ENCODE measurements at regions not wholly inside any gene's neighbourhood (a gene's known extent, or its start where the extent isn't known, plus 50 kb on each side); places are given as distances from the start of the nearest gene placed in this dataset.

- DNase-seq (ENCODE audit: low spot score): no peak
- FAIRE-seq: no peak
These were observed 64.8 kb upstream of the CLSTN2 start for GRCh38 chr3:139870000-139870675.

- DNase-seq (ENCODE audit: low spot score) (no peak), FAIRE-seq (no peak)
These were observed 66.2 kb upstream of the CLSTN2 start for GRCh38 chr3:139868773-139869172.

- FAIRE-seq: no peak
These were observed 86.3 kb upstream of the CLSTN2 start for GRCh38 chr3:139848660-139849059.

GRCh38 chr3:139846729-139847128, 88.3 kb upstream of the CLSTN2 start:
- DNase-seq (ENCODE audit: low spot score) (no peak), FAIRE-seq (no peak)

More at GRCh38 chr3:139848660-139849059, 86.3 kb upstream of the CLSTN2 start:
- no peak for DNase-seq (ENCODE audit: low spot score)

DNA sequence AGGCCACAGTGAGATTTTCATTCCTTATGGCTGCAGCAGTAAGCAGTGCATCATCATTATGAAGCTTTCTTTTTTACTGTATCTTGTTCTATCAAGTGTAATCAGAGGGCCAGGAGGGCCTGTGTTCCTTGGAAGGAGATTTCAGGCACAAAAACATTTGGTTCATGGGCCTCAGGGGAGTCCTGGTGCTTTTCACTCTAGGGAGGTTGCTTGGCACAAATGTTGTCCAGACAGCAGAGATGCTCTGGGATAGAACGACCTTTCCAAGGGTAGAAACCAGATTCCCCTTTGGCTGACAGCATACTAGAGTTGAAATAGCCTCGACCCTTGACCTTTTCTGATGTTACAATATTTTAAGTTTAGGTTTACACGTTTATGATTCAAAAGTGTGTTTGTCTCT, 95.3 kb upstream of the CLSTN2 start:
- DNase-seq (ENCODE audit: low spot score) (no peak), FAIRE-seq (no peak)

GRCh38 chr3:139839014-139839413, 96.0 kb upstream of the CLSTN2 start:
- no peak for FAIRE-seq
- no peak for DNase-seq (ENCODE audit: low spot score)

DNA sequence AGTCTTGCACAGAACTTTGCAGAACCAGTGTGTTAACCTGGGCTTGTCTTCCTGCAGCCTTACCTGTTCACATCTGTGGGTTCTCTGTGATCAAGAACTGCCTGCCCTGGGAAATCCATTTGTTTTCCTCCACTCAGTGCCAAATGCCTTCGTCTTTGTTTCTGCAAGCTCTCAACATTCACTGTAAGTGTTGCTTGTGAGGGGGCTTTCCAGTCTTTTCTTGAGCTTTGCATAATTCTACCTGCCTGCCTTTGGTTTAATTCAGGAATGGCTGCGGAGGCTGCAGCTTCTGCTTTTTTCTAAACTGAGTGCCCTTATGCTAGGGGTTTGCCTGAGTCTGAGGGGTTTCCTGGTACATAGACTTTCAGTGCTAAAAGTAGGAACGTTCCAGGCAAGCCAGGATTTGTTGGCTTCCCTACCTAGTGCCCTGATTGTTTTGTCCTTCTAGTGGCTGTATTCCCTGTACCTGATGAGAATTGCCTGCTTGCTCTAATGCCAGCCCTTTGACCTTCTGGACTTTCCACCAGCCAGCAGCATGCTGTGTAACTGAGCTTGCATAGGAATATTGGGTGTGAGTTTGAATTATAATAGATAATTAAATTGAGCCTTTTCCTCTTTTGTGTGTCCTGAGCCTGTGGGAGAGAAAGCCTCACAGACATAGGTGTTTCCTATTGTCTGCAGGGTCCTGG, 96.6 kb upstream of the CLSTN2 start:
- FAIRE-seq (no peak), DNase-seq (ENCODE audit: low spot score) (no peak)

DNA sequence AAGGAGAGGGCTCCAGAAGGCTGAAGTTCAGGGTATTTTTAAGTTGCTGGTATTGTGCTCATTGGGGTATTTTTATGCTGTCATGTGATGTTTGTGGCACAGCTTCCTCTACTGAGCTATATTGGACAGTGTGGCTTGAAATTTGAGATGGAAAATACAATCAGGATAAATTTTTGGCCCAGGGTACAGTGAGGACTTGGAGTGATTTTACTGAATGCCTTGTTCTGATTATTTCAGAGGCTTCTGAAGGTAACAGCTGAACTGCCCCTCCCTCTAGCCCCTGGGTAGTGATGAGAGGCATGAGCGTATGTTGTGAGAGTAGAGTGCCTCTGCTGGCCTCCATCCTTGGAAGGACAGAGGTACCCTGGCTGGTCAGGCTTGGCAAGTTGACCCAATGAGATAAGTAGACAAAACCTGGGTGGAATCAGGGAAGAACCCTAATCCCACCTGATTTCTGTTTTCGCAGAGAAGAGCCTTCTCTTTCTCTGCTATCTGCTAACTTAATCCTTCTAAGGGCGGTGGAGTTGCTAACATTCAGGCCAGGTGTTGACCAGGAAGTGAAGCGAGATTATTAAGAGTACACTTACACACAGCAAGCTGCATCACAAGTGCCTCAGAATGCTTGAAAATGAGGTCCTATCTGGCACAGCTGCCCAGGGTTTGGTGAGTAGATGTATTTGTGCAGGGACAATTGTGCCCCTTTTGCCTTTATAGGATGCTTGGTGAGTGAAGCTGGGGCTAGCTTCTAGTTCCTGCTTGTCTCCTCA, 98.1 kb upstream of the CLSTN2 start:
- DNase-seq (ENCODE audit: low spot score) (no peak), FAIRE-seq (no peak)

- no peak for DNase-seq (ENCODE audit: low spot score)
- no peak for FAIRE-seq
These were observed 98.9 kb upstream of the CLSTN2 start for GRCh38 chr3:139835830-139836683.

DNA sequence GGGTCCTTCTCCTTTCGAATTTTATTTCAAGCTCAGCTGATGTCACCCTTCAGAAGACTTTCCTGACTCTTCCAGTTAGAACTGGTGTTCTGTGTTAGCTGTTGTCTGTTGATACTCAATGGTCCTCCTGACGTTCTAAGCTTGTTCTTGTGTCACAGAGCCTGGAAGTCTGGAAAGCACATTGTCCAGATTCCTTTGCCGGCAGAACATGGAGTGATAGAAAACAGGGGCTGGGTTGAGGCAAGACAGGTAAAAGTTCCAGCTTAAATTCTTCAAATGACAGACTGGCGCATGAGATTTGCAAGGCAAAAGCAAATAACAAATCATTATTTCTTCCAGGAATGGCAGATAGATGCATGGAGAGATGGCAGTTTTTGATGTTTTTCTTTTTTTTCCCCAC, 102.0 kb upstream of the CLSTN2 start:
- DNase-seq (ENCODE audit: low spot score) (no peak), FAIRE-seq (no peak)

DNA sequence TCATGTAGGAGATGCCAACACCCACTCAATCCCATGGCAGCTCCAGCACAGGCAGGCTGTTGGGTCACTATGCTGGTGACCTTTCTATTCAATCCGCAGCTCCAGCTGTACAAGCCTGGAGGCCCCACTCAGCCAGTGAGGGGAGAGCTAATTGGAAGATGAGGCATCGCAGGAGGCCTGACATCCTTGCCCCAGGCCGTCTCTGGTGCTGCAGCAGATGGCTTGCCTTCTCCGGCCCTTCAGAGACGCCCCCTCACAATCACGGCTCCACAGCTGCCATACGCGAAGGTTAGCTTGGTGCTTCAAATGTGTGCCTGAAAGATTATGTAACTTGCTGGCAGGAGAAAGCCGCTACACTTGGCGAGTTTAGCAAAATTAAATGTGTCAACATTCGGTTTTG, 104.2 kb upstream of the CLSTN2 start:
- no peak for DNase-seq (ENCODE audit: low spot score)
- no peak for FAIRE-seq

GRCh38 chr3:139827833-139828232, 107.2 kb upstream of the CLSTN2 start:
- FAIRE-seq: no peak
- no peak for DNase-seq (ENCODE audit: low spot score)

GRCh38 chr3:139824864-139825263, 110.1 kb upstream of the CLSTN2 start:
- DNase-seq (ENCODE audit: low spot score): no peak
- no peak for FAIRE-seq

GRCh38 chr3:139814646-139815045, 120.3 kb upstream of the CLSTN2 start:
- FAIRE-seq (no peak), DNase-seq (ENCODE audit: low spot score) (no peak)

GRCh38 chr3:139811331-139811730, 123.7 kb upstream of the CLSTN2 start:
- DNase-seq (ENCODE audit: low spot score) (no peak), FAIRE-seq (no peak)

GRCh38 chr3:139808201-139808600, 126.8 kb upstream of the CLSTN2 start:
- no peak for DNase-seq (ENCODE audit: low spot score)
- no peak for FAIRE-seq

DNA sequence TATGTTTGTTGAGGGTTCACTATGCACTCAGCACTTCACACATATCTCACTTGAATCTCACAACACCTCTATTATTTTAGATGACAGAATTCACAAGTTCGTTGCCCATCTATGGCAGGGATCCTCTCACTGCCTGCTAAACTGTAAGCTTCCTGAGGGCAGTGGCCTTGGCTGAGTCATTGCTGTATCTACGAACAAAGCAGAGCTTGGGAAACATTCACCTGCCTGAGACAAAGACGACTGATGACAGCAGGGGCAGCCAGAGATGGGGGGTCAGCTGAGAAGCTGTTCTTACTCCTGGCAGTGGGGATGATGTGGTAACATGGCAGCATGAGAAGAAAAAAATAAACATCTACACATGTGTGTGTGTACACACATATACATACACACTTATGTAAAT, 125.5 kb upstream of the NMNAT3 start:
- DNase-seq (ENCODE audit: low spot score) (no peak), FAIRE-seq (no peak)

GRCh38 chr3:139797724-139798343, 120.1 kb upstream of the NMNAT3 start:
- FAIRE-seq (no peak), DNase-seq (ENCODE audit: low spot score) (peak; percentile 32)

DNA sequence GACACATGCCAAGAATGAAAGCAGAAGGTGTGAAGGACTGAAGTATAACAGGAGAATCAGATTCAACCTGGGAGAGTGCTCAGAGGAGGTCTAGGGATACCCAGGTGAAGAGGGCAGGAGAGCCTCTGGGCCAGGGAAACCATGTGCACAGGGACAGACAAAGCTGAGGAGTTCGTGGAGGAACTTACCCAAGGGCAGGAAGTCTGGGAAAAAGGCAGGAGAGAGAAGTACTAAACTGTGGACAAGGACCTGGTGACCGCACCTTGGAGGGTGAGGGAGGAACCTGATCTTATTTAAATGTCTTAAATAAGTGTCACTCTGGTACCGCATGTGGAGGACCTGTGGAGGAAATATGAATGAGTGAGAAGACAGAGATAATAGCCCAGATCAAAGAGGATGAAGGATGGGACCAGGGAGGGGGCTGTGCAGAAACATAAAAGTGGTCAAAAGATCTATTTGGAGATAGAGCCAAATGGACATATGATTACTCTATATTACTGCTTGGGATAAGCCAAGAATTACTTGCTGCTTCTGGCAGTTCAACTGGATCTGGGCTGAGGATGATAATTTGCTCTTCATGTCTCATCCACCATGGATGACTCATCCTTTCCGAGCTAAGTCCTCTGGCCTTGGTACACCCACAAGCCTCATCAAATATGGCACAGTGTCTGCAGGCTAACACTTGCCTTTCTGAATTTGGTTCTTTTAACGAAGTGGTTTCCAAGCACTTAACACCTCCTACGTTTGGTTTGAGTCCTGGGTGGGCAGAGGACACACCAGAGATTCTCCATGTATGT, 116.9 kb upstream of the NMNAT3 start:
- FAIRE-seq: no peak
- DNase-seq (ENCODE audit: low spot score): no peak

DNA sequence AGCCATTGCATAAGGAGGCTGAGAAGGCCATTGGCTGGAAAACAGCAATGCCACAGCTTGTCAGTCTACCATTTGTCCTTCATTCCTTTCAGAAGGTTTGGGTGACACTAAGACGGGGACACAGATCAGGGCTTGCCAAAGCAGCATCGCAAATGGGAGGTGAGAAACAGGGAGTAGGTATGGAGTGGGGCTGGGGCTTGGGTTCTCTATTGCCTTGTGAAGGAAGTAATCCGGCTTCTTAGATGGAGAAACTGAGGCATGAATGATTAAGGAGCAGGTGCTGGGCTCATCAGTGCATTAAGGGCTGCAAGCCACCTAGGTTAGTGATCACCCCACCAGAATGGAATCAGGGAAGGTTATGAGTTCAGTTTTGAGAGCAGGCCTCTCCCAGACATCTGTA, 115.6 kb upstream of the NMNAT3 start:
- DNase-seq (ENCODE audit: low spot score) (no peak), FAIRE-seq (no peak)
